ENCODE measurements at regions not wholly inside any gene's neighbourhood (a gene's known extent, or its start where the extent isn't known, plus 50 kb on each side); places are given as distances from the start of the nearest gene placed in this dataset.

GRCh38 chr10:29028486-29028885 is 260.4 kb upstream of the LYZL1 start:
- DNase-seq (ENCODE audit: low read depth) = no peak

GRCh38 chr10:29030900-29031299 is 258.0 kb upstream of the LYZL1 start:
- DNase-seq (ENCODE audit: low read depth) = no peak

DNA sequence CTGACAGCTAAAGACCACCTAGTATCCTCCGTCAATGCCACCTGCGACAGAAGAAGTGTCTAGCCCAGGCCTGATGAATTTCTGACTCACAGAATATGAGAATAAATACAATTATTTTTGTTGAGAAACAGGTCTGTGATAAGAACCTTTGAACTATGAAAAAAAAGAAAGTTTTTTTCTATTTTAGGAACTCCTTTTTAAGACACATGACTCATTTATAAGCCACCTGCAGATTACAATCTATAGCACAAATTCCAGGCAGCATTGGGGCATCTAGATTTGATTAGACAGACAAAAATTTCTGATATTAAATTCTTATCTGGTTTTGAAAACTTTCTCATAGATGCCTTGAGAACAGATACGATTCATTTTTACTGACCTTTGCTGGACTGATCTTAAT is 256.7 kb upstream of the LYZL1 start:
- DNase-seq (ENCODE audit: low read depth) = no peak

DNA sequence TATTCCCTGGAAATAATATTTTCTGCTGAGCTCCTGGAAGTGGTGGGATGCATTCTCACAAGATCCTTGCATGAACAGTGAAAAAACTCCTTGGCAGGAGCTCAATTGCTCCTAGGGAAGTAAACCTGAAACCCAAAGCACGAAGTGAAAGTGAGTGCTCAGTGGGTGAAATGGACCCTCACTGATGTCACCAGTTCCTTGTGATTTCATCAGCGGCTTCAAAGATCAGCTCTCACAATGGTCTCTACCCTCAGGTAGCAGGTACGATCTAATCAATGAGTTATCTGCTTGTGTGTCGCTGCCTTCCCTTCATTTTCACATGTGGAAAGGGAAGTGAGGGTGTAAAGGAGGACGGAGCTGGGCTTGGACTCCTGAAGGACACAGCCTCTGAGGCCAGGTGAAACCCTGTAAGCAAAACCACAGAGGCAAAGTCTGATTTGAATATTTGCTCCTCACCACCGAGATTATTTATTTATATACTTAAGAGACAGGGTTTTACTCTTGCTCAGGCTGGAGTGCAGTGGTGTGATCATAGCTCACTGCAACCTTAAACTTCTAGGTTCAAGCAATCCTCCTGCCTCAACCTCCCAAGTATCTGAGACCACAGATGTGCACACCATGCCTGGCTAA is 255.4 kb upstream of the LYZL1 start:
- no peak for DNase-seq (ENCODE audit: low read depth)

DNA sequence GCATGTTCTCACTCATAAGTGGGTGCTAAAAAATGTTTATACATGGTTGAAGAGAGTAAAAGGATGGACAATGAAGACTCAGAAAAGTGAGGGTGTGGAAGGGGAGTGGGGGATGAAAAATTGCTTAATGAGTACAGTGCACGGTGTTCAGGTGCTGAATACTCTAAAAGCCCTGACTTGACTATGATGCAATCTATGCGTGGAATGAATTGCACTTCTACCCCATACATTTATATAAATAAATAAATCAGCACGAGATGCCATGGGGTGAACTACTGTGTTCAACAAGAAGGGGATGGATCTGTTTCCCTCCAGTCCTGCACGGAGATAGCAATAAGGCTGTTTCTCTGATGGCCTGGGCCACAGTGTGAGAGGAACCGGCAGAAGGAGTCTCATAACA is 254.3 kb upstream of the LYZL1 start:
- DNase-seq (ENCODE audit: low read depth) = no peak

DNA sequence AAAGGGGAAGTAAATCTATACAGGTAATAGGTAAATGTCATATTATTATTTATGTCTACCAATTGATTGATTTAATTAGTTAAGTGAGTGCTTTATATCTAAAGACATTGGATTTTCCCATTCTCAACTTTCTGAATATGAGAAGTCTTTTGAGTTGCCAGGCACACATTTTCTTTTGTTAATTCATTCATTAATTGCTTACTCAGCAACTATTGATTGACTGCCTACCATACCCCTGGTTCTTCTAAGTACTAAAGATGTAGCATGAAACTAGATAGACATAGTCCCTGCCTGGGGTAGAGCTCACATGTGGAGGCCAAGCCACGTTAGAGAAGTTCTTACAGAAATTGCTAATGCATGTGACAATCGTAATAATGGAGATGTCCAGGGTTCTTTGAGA is 253.1 kb upstream of the LYZL1 start:
- no peak for DNase-seq (ENCODE audit: low read depth)

DNA sequence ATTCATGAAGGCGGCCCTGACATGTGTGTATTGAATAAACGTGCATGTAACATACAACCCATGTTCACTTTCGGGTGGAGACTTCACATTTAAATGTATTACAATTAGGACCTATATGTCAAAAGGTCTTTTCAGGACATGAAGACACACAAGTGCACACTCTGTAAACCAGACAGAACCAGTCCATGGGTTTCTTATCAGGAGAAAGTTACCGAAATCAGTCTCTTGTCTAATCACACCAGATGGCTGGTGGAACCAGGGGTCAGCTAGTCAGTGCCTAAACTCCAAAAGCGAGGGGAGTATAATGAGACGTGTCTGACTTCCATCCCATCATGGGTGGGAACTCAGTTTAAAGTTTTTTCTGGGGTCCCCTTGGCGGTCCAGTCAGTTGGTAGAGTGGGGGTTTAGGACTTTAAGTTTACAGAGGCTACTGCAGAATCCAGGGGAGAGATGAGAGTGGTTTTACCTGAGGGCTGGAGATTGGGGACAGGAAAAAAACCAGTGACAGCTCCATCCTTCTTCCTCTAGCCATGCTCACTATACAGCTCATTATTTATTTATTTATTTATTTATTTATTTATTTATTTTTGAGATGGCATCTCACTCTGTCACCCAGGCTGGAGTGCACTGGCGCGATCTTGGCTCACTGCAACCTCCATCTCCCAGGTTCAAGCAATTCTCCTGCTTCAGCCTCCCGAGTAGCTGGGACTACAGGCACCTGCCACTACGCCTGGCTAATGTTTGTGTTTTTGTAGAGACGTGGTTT is 251.3 kb upstream of the LYZL1 start:
- DNase-seq (ENCODE audit: low read depth) = no peak

GRCh38 chr10:29039091-29039490 is 249.8 kb upstream of the LYZL1 start:
- no peak for DNase-seq (ENCODE audit: low read depth)

GRCh38 chr10:29039677-29040189 is 249.1 kb upstream of the LYZL1 start:
- no peak for DNase-seq (ENCODE audit: low read depth)

DNA sequence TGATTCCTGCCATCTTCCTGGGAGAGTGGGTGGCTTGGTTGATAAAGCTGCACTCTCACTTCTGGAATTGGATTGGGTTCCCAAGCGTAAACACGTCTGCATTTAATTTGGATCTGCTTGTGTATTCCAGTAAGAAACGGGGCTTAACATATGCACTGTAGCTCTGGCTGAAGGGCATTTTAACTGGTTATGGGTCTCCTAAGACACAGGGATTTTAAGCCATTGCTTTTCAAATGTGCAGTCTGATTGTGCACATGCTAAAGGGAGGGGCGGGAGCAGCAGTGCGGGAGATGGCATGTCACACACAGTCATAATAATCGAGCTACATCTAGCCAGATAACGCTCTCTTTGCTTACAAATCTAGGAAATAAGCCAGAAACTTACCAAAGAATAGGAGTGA is 247.3 kb upstream of the LYZL1 start:
- no peak for DNase-seq (ENCODE audit: low read depth)

GRCh38 chr10:29048506-29048905 is 240.4 kb upstream of the LYZL1 start:
- no peak for DNase-seq (ENCODE audit: low read depth)

GRCh38 chr10:29050081-29050480 is 238.8 kb upstream of the LYZL1 start:
- DNase-seq (ENCODE audit: low read depth) = no peak

DNA sequence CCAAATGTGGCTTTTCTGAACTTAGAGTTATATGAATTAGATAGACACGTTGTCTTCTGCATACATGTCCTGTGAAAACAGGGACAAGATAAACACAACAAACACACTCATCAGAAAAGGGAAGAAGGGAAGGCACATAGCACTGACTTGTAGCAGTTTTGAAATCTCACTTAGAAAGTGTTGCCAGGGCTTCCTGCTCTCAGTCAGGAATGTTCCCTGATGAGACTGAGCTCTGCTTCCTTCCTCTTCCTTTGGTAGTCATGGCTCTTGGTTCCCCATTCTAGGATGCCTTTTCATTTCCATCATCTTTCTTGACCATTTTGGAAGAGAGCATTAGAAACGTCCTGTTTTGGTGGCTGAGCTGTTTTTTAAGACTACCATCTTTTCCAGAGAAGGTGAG is 233.8 kb upstream of the LYZL1 start:
- no peak for DNase-seq (ENCODE audit: low read depth)

GRCh38 chr10:29056729-29057128 is 232.1 kb upstream of the LYZL1 start:
- DNase-seq (ENCODE audit: low read depth) = no peak

GRCh38 chr10:29057822-29058331 is 231.0 kb upstream of the LYZL1 start:
- DNase-seq (ENCODE audit: low read depth) = no peak

GRCh38 chr10:29063806-29064644 is 224.8 kb upstream of the LYZL1 start:
- DNase-seq (ENCODE audit: low read depth) = no peak

DNA sequence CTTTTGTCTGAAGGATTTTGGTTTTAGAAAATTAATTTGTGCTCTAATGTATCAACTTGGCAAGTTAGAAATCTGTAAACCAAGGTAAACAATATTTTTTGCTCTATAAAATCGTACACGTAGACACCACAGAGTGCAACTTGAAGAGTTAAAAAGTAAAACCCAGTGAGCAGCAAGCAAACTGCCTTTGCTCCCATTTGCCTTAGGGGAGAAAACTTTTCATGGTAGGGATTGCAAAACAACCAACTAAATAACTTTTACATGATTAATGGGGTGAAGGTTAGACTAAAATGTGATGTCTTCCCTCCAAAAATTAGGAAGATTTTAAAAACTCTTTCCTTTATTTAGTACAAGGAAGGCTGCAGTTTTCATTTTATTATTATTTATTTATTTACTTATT is 224.2 kb upstream of the LYZL1 start:
- no peak for DNase-seq (ENCODE audit: low read depth)

DNA sequence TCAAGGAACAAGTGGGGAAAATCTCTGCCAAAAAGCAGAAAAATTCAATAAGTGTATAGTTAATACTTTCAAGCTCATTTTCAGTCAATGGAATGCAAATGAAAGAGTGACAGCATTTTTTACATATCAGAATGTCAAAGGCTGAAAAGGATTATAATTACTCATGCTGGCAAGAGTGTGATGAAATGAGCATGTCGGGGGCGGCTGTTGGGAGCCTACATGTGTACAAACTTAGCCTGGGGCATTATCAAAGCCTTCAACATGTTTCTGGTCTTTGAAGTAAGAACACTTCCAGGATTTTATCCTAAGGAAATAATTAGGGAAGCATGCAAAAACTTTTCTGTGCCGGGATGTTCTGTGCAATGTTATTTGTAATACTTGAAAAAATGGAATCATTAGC is 221.7 kb upstream of the LYZL1 start:
- DNase-seq (ENCODE audit: low read depth) = no peak

DNA sequence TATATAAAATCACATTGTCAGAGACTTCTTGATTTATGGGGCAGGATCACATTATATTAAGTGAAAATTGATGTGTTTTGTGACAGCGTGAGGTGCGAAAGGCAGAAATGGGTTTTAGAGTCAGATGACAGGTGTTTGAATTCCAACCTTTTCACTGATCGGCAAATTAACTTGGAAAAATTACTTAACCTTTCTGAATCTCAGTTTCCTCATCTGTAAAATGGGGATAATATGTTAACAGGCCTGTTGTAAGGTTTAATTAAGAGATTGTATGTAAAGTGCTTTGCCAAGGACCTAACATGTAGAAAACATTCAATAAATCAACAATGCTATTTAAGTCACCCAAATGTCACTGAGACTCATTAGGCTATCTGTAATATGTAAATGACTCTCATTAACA is 221.2 kb upstream of the LYZL1 start:
- no peak for DNase-seq (ENCODE audit: low read depth)

GRCh38 chr10:29068302-29068701 is 220.6 kb upstream of the LYZL1 start:
- no peak for DNase-seq (ENCODE audit: low read depth)

GRCh38 chr10:29068966-29069365 is 219.9 kb upstream of the LYZL1 start:
- no peak for DNase-seq (ENCODE audit: low read depth)

GRCh38 chr10:29069941-29070340 is 218.9 kb upstream of the LYZL1 start:
- no peak for DNase-seq (ENCODE audit: low read depth)

DNA sequence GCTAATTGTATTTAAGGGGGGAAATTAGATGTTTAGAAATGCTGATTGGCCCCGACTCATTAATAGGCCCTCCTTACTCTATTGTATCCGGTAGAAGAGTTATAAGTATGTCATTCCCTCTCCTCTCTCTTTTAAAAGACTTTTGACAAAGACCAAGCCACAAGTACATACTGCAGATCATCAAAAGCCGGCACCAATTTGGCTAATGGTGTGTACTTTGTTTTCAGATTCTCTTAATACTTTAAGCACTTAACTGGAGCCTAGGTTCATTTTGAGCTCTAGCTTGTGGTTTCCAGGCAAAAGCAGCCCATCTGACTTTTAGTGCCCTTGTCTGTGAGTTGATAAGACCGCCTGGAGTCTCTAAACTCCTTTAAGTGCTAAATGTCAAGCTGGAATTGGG is 210.0 kb upstream of the LYZL1 start:
- DNase-seq (ENCODE audit: low read depth) = no peak

Measured in activated T-helper 9 cell treated with anti-CD3 and anti-CD28 coated beads, Interleukin-2, amount 50 U/mL, for 16 hours (primary cell).